ENCODE measurements at regions not wholly inside any gene's neighbourhood (a gene's known extent, or its start where the extent isn't known, plus 50 kb on each side); places are given as distances from the start of the nearest gene placed in this dataset.

DNA sequence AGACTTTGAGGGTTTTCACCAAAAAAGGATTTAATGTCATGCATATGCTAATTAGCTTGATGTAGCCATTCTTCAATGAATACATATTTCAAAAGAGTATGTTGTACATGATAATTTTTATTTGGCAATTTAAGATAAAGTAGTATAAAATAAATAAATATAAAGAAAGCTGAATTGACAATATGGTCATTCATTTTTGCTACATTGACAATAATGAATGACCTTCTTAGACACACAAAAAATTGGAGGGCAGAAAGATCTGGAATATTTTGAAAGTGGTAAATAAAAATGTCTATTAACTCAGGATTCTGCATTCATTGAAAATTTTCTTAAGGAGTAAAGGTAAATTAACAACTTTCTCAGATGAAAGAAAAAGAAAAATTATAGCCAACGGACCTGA, 324.8 kb upstream of the FTMT start:
- DNase-seq (no peak), FAIRE-seq (no peak)
- H3K4me1 ChIP-seq (ENCODE audit: control insufficient read depth in 3 of 3, insufficient read depth in 2 of 3, low read depth in 1 of 3, low read length in 2 of 3) = no peaks in the 10 kb centered on the region
- H3K27ac ChIP-seq (ENCODE audit: low read depth in 1 of 3, low read length in 2 of 3) = no peak overlapping the region
- no peaks in the 10 kb centered on the region for H3K27me3 ChIP-seq (ENCODE audit: control insufficient read depth in 3 of 3, insufficient read depth in 3 of 3, low read length in 3 of 3)
- H3K36me3 ChIP-seq (ENCODE audit: control insufficient read depth in 3 of 3, insufficient read depth in 2 of 3, low read depth in 1 of 3, low read length in 3 of 3) = no peaks in the 10 kb centered on the region
- H3K9me3 ChIP-seq (ENCODE audit: control insufficient read depth in 2 of 2, insufficient read depth in 1 of 2, low read depth in 1 of 2, low read length in 1 of 2) = no peaks in the 10 kb centered on the region
- H3K4me3 ChIP-seq (ENCODE audit: low read depth in 1 of 3, low read length in 3 of 3) = no peak overlapping the region
- WGBS, 3 donors = 75 to 87% (median 78%) methylated on average over 1 of the region's 1 CpG

DNA sequence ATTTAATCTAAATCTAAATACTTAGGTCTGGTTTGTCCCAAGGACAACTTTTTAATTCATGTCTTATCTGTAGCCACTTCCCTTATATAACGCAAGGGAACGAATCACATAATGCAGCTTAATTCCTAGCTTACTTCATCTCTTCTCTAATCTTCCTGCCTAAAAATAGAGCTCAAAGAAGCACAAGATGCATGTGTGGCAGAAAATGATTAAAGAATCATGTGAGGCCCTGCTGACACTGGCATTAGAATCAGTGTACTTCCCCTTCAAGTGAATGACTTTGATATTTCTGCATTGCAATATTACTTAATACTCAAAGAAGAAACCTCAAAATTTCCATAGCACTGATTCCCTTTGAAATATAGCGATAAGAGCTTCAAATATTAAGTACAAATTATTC, 317.9 kb upstream of the FTMT start:
- WGBS, 3 donors = 76 to 88% (median 87%) methylated on average over 3 of the region's 3 CpGs
- no peaks in the 10 kb centered on the region for H3K4me1 ChIP-seq (ENCODE audit: control insufficient read depth in 3 of 3, insufficient read depth in 2 of 3, low read depth in 1 of 3, low read length in 2 of 3)
- H3K36me3 ChIP-seq (ENCODE audit: control insufficient read depth in 3 of 3, insufficient read depth in 2 of 3, low read depth in 1 of 3, low read length in 3 of 3) = no peaks in the 10 kb centered on the region
- H3K9me3 ChIP-seq (ENCODE audit: control insufficient read depth in 2 of 2, insufficient read depth in 1 of 2, low read depth in 1 of 2, low read length in 1 of 2) = peaks cover 0 to 2% of the 10 kb centered on the region in 2 donors
- FAIRE-seq (no peak), DNase-seq (no peak)
- no peak overlapping the region for H3K27ac ChIP-seq (ENCODE audit: low read depth in 1 of 3, low read length in 2 of 3)
- H3K4me3 ChIP-seq (ENCODE audit: low read depth in 1 of 3, low read length in 3 of 3) = no peak overlapping the region
- no peaks in the 10 kb centered on the region for H3K27me3 ChIP-seq (ENCODE audit: control insufficient read depth in 3 of 3, insufficient read depth in 3 of 3, low read length in 3 of 3)

DNA sequence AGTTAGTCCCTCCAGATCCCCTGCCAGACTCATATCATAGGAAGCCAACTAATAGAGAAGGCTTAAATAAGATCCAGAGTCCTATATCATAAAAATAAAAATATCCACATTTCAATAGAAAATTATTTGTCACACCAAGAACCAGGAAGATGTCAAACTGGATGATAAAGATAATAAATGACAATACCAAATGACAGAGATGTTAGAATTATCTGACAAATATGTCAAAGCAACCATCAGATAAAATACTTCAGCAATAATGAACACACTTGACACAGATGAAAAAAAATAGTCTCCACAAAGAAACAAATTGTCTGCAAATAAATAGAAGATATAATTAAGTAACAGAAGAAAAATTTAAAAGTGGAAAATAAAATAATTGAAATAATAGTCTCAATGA, 300.7 kb upstream of the FTMT start:
- Histone ChIP-seq H3K4me1 (ENCODE audit: control insufficient read depth in 3 of 3, insufficient read depth in 2 of 3, low read depth in 1 of 3, low read length in 2 of 3) (no peaks in the 10 kb centered on the region), H3K4me3 (ENCODE audit: low read depth in 1 of 3, low read length in 3 of 3) (no peak overlapping the region), H3K27me3 (ENCODE audit: control insufficient read depth in 3 of 3, insufficient read depth in 3 of 3, low read length in 3 of 3) (no peaks in the 10 kb centered on the region), H3K27ac (ENCODE audit: low read depth in 1 of 3, low read length in 2 of 3) (no peak overlapping the region), H3K36me3 (ENCODE audit: control insufficient read depth in 3 of 3, insufficient read depth in 2 of 3, low read depth in 1 of 3, low read length in 3 of 3) (no peaks in the 10 kb centered on the region), H3K9me3 (ENCODE audit: control insufficient read depth in 2 of 2, insufficient read depth in 1 of 2, low read depth in 1 of 2, low read length in 1 of 2) (no peaks in the 10 kb centered on the region)
- FAIRE-seq (no peak), DNase-seq (no peak)

DNA sequence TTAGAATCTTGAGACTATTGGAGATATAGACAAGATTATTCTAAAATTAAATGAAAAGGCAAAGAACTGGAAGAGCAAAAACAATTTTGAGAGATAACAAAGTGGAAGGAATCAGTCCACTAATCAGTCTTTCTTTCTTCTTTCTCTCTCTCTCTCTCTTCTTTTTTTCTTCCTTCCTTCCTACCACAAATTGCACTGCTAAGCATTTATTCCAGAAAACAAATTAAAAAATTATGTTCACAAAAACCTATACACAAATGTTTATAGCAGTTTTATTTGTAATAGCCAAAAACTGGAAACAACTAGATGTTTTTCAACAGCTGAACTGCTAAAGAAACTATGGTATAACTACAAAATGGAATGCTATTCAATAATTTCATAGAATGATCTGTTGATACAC, 291.9 kb upstream of the FTMT start:
- H3K4me3 ChIP-seq (ENCODE audit: low read depth in 1 of 3, low read length in 3 of 3) = no peak overlapping the region
- FAIRE-seq (no peak), DNase-seq (no peak)

DNA sequence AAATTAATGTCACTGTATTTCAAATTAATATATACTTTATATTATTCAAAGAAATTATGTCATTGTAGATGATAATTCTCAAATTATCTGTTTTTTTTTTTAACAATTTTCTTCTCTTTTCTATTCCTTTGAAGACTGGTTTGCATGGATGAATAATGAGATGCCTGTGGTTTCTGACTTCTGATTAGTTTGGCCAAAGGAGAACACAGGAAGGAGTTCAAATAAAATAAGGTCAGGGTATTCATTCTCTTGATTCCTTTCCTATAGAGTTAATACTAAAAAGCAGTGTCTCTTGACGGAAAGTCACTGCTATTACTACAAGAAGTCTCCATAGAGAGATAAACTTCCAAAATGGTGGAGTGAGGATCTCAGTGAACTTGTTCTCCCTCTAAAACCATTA, 279.6 kb upstream of the FTMT start:
- no peak for DNase-seq
- no peaks in the 10 kb centered on the region for H3K4me1 ChIP-seq (ENCODE audit: control insufficient read depth in 3 of 3, insufficient read depth in 2 of 3, low read depth in 1 of 3, low read length in 2 of 3)
- 80 to 88% (median 85%) methylated on average over 1 of the region's 1 CpG for WGBS, 3 donors
- H3K4me3 ChIP-seq (ENCODE audit: low read depth in 1 of 3, low read length in 3 of 3) = no peak overlapping the region
- no peaks in the 10 kb centered on the region for H3K9me3 ChIP-seq (ENCODE audit: control insufficient read depth in 2 of 2, insufficient read depth in 1 of 2, low read depth in 1 of 2, low read length in 1 of 2)
- no peak for FAIRE-seq
- no peaks in the 10 kb centered on the region for H3K36me3 ChIP-seq (ENCODE audit: control insufficient read depth in 3 of 3, insufficient read depth in 2 of 3, low read depth in 1 of 3, low read length in 3 of 3)
- no peak overlapping the region for H3K27ac ChIP-seq (ENCODE audit: low read depth in 1 of 3, low read length in 2 of 3)
- no peaks in the 10 kb centered on the region for H3K27me3 ChIP-seq (ENCODE audit: control insufficient read depth in 3 of 3, insufficient read depth in 3 of 3, low read length in 3 of 3)

More for the DNA sequence above, 291.9 kb upstream of the FTMT start:
- Histone ChIP-seq H3K36me3 (ENCODE audit: control insufficient read depth in 3 of 3, insufficient read depth in 2 of 3, low read depth in 1 of 3, low read length in 3 of 3) (no peaks in the 10 kb centered on the region), H3K9me3 (ENCODE audit: control insufficient read depth in 2 of 2, insufficient read depth in 1 of 2, low read depth in 1 of 2, low read length in 1 of 2) (peaks cover 0 to 4% of the 10 kb centered on the region in 2 donors), H3K27ac (ENCODE audit: low read depth in 1 of 3, low read length in 2 of 3) (no peak overlapping the region), H3K4me1 (ENCODE audit: control insufficient read depth in 3 of 3, insufficient read depth in 2 of 3, low read depth in 1 of 3, low read length in 2 of 3) (no peaks in the 10 kb centered on the region), H3K27me3 (ENCODE audit: control insufficient read depth in 3 of 3, insufficient read depth in 3 of 3, low read length in 3 of 3) (no peaks in the 10 kb centered on the region)

DNA sequence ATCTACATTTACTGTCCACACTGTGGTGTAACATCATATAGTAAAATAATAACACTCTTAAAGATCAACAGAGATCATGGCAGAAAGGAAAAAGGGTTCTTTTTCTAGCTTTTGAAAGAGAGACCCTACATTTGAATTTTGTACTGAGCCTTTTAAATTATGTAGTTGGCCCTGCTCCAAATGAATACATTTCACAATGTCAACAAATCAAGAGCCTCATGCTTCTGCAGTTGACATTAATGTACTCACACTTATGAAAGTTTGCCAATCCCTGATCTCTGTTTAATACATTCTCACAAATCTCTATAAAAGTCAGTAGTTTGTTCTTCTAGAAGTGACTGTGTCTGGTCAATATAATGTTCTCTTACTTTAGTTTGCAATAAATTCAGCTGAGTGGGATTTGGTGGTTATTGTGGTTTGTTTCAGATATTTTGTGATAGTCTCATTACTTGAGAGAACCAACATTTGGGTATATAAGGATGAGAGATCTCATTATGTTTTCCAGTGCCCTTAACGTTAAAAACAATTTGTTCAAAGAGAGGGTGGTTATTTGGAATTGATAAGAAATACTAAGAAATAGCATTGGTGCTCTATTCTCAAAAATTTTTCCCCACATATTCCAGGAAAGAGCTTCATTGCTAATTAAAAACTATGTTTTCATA, 277.8 kb upstream of the FTMT start:
- no peak for DNase-seq
- H3K9me3 ChIP-seq (ENCODE audit: control insufficient read depth in 2 of 2, insufficient read depth in 1 of 2, low read depth in 1 of 2, low read length in 1 of 2) = no peaks in the 10 kb centered on the region

DNA sequence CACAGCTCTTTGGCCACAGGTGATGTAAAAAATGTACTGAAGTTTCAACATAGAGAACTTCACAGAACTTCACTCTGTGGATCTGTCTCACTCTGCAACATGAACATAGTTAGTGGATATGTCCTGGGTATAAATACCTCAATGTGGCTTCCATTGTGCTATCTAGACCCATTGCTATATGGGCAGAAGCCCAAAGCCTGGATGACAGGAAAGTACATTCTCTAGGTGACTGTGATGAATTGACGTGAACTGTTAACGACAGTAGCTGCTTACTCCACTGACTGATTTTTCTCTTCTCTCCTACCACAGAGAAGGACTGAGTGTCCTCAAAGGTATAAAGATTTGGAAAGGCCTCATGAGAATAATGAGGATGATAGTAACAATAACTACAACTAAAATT, 270.1 kb upstream of the FTMT start:
- H3K4me1 ChIP-seq (ENCODE audit: control insufficient read depth in 3 of 3, insufficient read depth in 2 of 3, low read depth in 1 of 3, low read length in 2 of 3) = no peaks in the 10 kb centered on the region
- no peaks in the 10 kb centered on the region for H3K27me3 ChIP-seq (ENCODE audit: control insufficient read depth in 3 of 3, insufficient read depth in 3 of 3, low read length in 3 of 3)
- H3K4me3 ChIP-seq (ENCODE audit: low read depth in 1 of 3, low read length in 3 of 3) = no peak overlapping the region
- WGBS, 3 donors = 85 to 93% (median 88%) methylated on average over 2 of the region's 2 CpGs
- H3K27ac ChIP-seq (ENCODE audit: low read depth in 1 of 3, low read length in 2 of 3) = no peak overlapping the region
- FAIRE-seq (no peak), DNase-seq (no peak)
- H3K9me3 ChIP-seq (ENCODE audit: control insufficient read depth in 2 of 2, insufficient read depth in 1 of 2, low read depth in 1 of 2, low read length in 1 of 2) = no peaks in the 10 kb centered on the region
- H3K36me3 ChIP-seq (ENCODE audit: control insufficient read depth in 3 of 3, insufficient read depth in 2 of 3, low read depth in 1 of 3, low read length in 3 of 3) = no peaks in the 10 kb centered on the region

More for the DNA sequence above, 277.8 kb upstream of the FTMT start:
- 56 to 65% (median 59%) methylated on average over 1 of the region's 1 CpG for WGBS, 3 donors
- no peak for FAIRE-seq
- Histone ChIP-seq H3K27me3 (ENCODE audit: control insufficient read depth in 3 of 3, insufficient read depth in 3 of 3, low read length in 3 of 3) (no peaks in the 10 kb centered on the region), H3K4me1 (ENCODE audit: control insufficient read depth in 3 of 3, insufficient read depth in 2 of 3, low read depth in 1 of 3, low read length in 2 of 3) (no peaks in the 10 kb centered on the region), H3K4me3 (ENCODE audit: low read depth in 1 of 3, low read length in 3 of 3) (no peak overlapping the region), H3K36me3 (ENCODE audit: control insufficient read depth in 3 of 3, insufficient read depth in 2 of 3, low read depth in 1 of 3, low read length in 3 of 3) (no peaks in the 10 kb centered on the region), H3K27ac (ENCODE audit: low read depth in 1 of 3, low read length in 2 of 3) (no peak overlapping the region)

DNA sequence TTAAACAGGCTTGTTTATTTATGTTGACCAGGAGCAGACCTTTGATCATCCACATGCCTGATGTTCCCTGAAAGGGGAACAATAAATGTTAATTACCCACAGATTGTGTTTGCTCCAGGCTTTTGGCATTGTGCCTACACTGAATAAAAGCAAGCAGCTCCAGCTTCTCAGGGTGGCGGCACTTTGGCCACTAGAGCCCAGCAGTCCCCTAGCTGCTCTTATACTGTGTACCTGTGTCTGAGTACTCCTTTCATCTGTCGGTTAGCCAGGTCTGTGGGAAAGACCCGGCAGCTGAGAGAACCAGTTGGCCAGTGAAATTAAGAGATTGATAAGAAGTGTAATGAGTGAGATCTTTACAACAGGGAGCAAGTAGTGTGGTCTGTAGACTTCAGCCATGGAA, 254.8 kb upstream of the FTMT start:
- no peak overlapping the region for H3K27ac ChIP-seq (ENCODE audit: low read depth in 1 of 3, low read length in 2 of 3)
- WGBS, 3 donors = 59 to 89% (median 61%) methylated on average over 3 of the region's 3 CpGs
- FAIRE-seq (no peak), DNase-seq (peak in 1 of 2 donors; percentile 20)
- no peak overlapping the region for H3K4me3 ChIP-seq (ENCODE audit: low read depth in 1 of 3, low read length in 3 of 3)
- H3K27me3 ChIP-seq (ENCODE audit: control insufficient read depth in 3 of 3, insufficient read depth in 3 of 3, low read length in 3 of 3) = no peaks in the 10 kb centered on the region
- H3K36me3 ChIP-seq (ENCODE audit: control insufficient read depth in 3 of 3, insufficient read depth in 2 of 3, low read depth in 1 of 3, low read length in 3 of 3) = no peaks in the 10 kb centered on the region
- H3K4me1 ChIP-seq (ENCODE audit: control insufficient read depth in 3 of 3, insufficient read depth in 2 of 3, low read depth in 1 of 3, low read length in 2 of 3) = no peaks in the 10 kb centered on the region
- peaks cover 0 to 13% of the 10 kb centered on the region in 2 donors for H3K9me3 ChIP-seq (ENCODE audit: control insufficient read depth in 2 of 2, insufficient read depth in 1 of 2, low read depth in 1 of 2, low read length in 1 of 2)

DNA sequence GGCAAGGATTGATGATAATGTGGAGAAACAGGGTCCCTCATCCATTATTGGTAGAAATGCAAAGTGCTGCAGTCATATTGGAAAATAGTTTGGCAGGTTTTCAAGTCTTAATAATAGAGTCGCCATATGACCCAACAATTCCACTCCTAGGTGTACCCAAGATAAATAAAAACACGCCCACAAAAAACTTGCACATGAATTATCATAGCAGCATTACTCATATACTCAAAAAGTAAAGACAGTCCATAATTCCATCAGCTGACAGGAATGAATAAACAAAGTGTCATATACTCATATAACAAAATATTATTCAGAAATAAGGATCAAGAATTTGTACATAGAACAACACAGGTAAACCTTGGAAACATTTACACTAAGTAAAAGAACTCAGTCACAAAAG, 242.9 kb upstream of the FTMT start:
- Histone ChIP-seq H3K4me1 (ENCODE audit: control insufficient read depth in 3 of 3, insufficient read depth in 2 of 3, low read depth in 1 of 3, low read length in 2 of 3) (no peaks in the 10 kb centered on the region), H3K36me3 (ENCODE audit: control insufficient read depth in 3 of 3, insufficient read depth in 2 of 3, low read depth in 1 of 3, low read length in 3 of 3) (no peaks in the 10 kb centered on the region), H3K9me3 (ENCODE audit: control insufficient read depth in 2 of 2, insufficient read depth in 1 of 2, low read depth in 1 of 2, low read length in 1 of 2) (no peaks in the 10 kb centered on the region), H3K27ac (ENCODE audit: low read depth in 1 of 3, low read length in 2 of 3) (no peak overlapping the region), H3K27me3 (ENCODE audit: control insufficient read depth in 3 of 3, insufficient read depth in 3 of 3, low read length in 3 of 3) (no peaks in the 10 kb centered on the region), H3K4me3 (ENCODE audit: low read depth in 1 of 3, low read length in 3 of 3) (no peak overlapping the region)
- 49 to 78% (median 53%) methylated on average over 2 of the region's 2 CpGs for WGBS, 3 donors
- FAIRE-seq (no peak), DNase-seq (no peak)
